Neural progenitor cell (in vitro differentiated cells): ENCODE measurements at regions not wholly inside any gene's neighbourhood (a gene's known extent, or its start where the extent isn't known, plus 50 kb on each side); places are given as distances from the start of the nearest gene placed in this dataset.

Experiments used
- DNase-seq: peaks from one replicate; pipeline ENCODE4 v3.0.0-alpha.2; 2016; ENCODE audit warnings: low spot score
- H2AFZ ChIP-seq: fragments of 200-600 bp; sonication (generic); replicated peaks from 2 replicates; pipeline ENCODE4 v1.6.1; 2016; ENCODE audit warnings: antibody characterized with exemption
- H3F3A ChIP-seq: fragments of 200-600 bp; sonication (generic); 2 replicates; pipeline ENCODE4 v1.6.1; 2016; ENCODE audit warnings: antibody characterized with exemption, low read depth
- H3K27ac ChIP-seq: fragments of 200-600 bp; sonication (generic); 2 replicates; pipeline ENCODE4 v1.5.1; 2016; ENCODE audit warnings: mild to moderate bottlenecking
- H3K27me3 ChIP-seq: fragments of 200-600 bp; sonication (generic); 2 replicates; pipeline ENCODE4 v1.6.1; 2016; ENCODE audit warnings: mild to moderate bottlenecking, moderate library complexity
- H3K36me3 ChIP-seq: fragments of 200-600 bp; sonication (generic); 2 replicates; pipeline ENCODE4 v1.5.1; 2016
- H3K4me1 ChIP-seq: fragments of 200-600 bp; sonication (generic); 2 replicates; pipeline ENCODE4 v1.6.1; 2016; ENCODE audit warnings: mixed run types
- H3K4me2 ChIP-seq: fragments of 200-600 bp; sonication (generic); 2 replicates; pipeline ENCODE4 v1.6.1; 2016
- H3K4me3 ChIP-seq: fragments of 200-600 bp; sonication (generic); 2 replicates; pipeline ENCODE4 v1.5.1; 2016
- H3K79me2 ChIP-seq: fragments of 200-600 bp; sonication (generic); 2 replicates; pipeline ENCODE4 v1.6.1; 2016; ENCODE audit warnings: low read depth
- H3K9ac ChIP-seq: fragments of 200-600 bp; sonication (generic); 2 replicates; pipeline ENCODE4 v1.6.1; 2016
- H3K9me3 ChIP-seq: fragments of 200-600 bp; sonication (generic); 2 replicates; pipeline ENCODE4 v1.5.1; 2016; ENCODE audit warnings: low read depth
- H4K20me1 ChIP-seq: fragments of 200-600 bp; sonication (generic); 2 replicates; pipeline ENCODE4 v1.6.1; 2016; ENCODE audit warnings: low read depth
- H3K27ac Mint-ChIP-seq: 3 replicates; pipeline ENCODE4 v1.8.0; 2021; ENCODE audit warnings: mixed read lengths
- H3K27me3 Mint-ChIP-seq: 2 replicates; pipeline ENCODE4 v1.8.0; 2022; ENCODE audit warnings: low read depth, mild to moderate bottlenecking, inconsistent platforms, moderate library complexity, mixed read lengths; ENCODE audit not compliant: insufficient read depth
- H3K36me3 Mint-ChIP-seq: 3 replicates; pipeline ENCODE4 v1.8.0; 2021; ENCODE audit warnings: mixed read lengths
- H3K4me1 Mint-ChIP-seq: 3 replicates; pipeline ENCODE4 v1.8.0; 2021; ENCODE audit warnings: mixed read lengths
- H3K4me3 Mint-ChIP-seq: 3 replicates; pipeline ENCODE4 v1.8.0; 2021; ENCODE audit warnings: mild to moderate bottlenecking, moderate library complexity, mixed read lengths
- H3K9me3 Mint-ChIP-seq: 3 replicates; pipeline ENCODE4 v1.8.0; 2020; ENCODE audit warnings: mixed read lengths
- CTCF ChIP-seq: fragments of 200-600 bp; sonication (generic); IDR thresholded peaks from 2 replicates; pipeline ENCODE4 v1.5.1; 2017; ENCODE audit warnings: antibody characterized with exemption, mild to moderate bottlenecking
- EZH2 ChIP-seq: fragments of 200-600 bp; sonication (generic); IDR thresholded peaks from 2 replicates; pipeline ENCODE4 v1.6.1; 2017; ENCODE audit warnings: antibody characterized with exemption, mild to moderate bottlenecking, moderate library complexity
- EZH2phosphoT487 ChIP-seq: fragments of 200-600 bp; sonication (generic); IDR thresholded peaks from 2 replicates; pipeline ENCODE4 v1.6.1; 2017; ENCODE audit warnings: antibody characterized with exemption

GRCh38 chr1:208433086-208433485 is 188.9 kb upstream of the PLXNA2 start:
- TF ChIP-seq EZH2phosphoT487 (no peak), EZH2 (no peak), CTCF (no peak)
- no peak overlapping the region for H2AFZ ChIP-seq
- H3K4me1 ChIP-seq: peaks cover 43% of the 10 kb centered on the region
- Mint-ChIP-seq H3K36me3 (no peaks in the 10 kb centered on the region), H3K27ac (no peak overlapping the region), H3K27me3 (peaks cover 3% of the 10 kb centered on the region), H3K9me3 (no peaks in the 10 kb centered on the region), H3K4me3 (no peak overlapping the region), H3K4me1 (peaks cover 33% of the 10 kb centered on the region)
- H3K4me3 ChIP-seq: no peak overlapping the region
- peak overlapping the region; percentile 30 for H3K4me2 ChIP-seq
- H3F3A ChIP-seq: peaks cover 20% of the 10 kb centered on the region
- H4K20me1 ChIP-seq: no peaks in the 10 kb centered on the region
- H3K9me3 ChIP-seq: no peaks in the 10 kb centered on the region
- no peaks in the 10 kb centered on the region for H3K27me3 ChIP-seq
- peak; percentile 47 for DNase-seq
- no peak overlapping the region for H3K9ac ChIP-seq
- H3K79me2 ChIP-seq: no peaks in the 10 kb centered on the region
- H3K36me3 ChIP-seq: no peaks in the 10 kb centered on the region
- H3K27ac ChIP-seq: no peak overlapping the region

DNA sequence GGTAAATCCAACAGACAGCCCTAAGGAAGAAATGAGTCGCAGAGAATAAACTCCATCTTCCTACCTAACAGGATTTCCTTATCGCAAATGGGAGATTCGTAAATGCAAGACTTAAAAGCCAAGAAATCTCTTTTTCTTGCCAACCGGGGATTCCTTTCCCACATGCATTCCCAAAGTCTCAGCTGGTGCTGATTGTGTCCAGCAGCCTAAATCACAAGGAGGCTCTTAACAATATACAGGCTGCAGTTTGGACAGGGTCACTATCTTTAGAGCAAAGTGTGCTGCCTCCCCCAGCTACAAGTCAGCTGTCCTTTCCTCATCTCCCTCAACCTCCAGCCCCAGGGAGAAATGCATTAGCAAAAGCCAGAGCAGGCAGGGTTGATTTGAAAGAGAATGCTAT is 189.8 kb upstream of the PLXNA2 start:
- H3K4me1 Mint-ChIP-seq: peaks cover 33% of the 10 kb centered on the region

DNA sequence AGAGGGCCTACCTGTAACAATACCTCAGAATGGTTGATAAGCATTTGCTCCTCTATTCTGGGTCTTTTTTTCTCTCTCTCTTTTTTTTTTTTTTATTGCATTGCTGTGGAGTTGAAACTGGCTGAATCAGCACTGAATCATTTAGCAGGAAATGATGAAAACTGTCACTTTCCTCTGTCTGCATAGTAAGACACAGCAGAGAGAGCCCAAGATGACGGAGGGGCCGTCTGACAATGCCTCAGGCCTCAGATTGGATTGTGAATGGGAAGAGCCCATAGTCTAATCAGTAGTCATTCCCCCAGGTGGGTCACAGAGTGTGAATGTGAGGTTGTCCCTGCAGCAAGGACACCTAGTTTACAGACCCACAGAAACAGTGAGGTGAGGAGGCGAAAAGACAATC is 193.2 kb upstream of the PLXNA2 start:
- no peak overlapping the region for H3K27ac Mint-ChIP-seq
- H3K4me3 Mint-ChIP-seq: no peak overlapping the region
- H3K4me1 Mint-ChIP-seq: peaks cover 16% of the 10 kb centered on the region
- Histone ChIP-seq H3K79me2 (no peaks in the 10 kb centered on the region), H3K27me3 (no peaks in the 10 kb centered on the region), H3K9ac (no peak overlapping the region), H3K36me3 (no peaks in the 10 kb centered on the region), H4K20me1 (no peaks in the 10 kb centered on the region), H3K27ac (no peak overlapping the region), H3K4me2 (no peak overlapping the region), H2AFZ (no peak overlapping the region), H3F3A (peaks cover 7% of the 10 kb centered on the region), H3K4me1 (peaks cover 30% of the 10 kb centered on the region), H3K9me3 (no peaks in the 10 kb centered on the region), H3K4me3 (no peak overlapping the region)
- H3K27me3 Mint-ChIP-seq: peaks cover 5% of the 10 kb centered on the region
- H3K36me3 Mint-ChIP-seq: no peaks in the 10 kb centered on the region
- DNase-seq: no peak
- H3K9me3 Mint-ChIP-seq: peaks cover 17% of the 10 kb centered on the region
- TF ChIP-seq EZH2 (no peak), EZH2phosphoT487 (no peak), CTCF (no peak)

More for the DNA sequence above, 189.8 kb upstream of the PLXNA2 start:
- no peak for DNase-seq
- peak overlapping the region; percentile 14 for H2AFZ ChIP-seq
- H3K27ac ChIP-seq: no peak overlapping the region
- H3K9ac ChIP-seq: no peak overlapping the region
- H3F3A ChIP-seq: peaks cover 20% of the 10 kb centered on the region
- no peak overlapping the region for H3K4me3 Mint-ChIP-seq
- no peak overlapping the region for H3K4me3 ChIP-seq
- H3K27ac Mint-ChIP-seq: no peak overlapping the region
- H3K9me3 ChIP-seq: no peaks in the 10 kb centered on the region
- peak overlapping the region; percentile 30 for H3K4me2 ChIP-seq
- no peaks in the 10 kb centered on the region for H3K9me3 Mint-ChIP-seq
- no peaks in the 10 kb centered on the region for H4K20me1 ChIP-seq
- no peaks in the 10 kb centered on the region for H3K79me2 ChIP-seq
- H3K27me3 Mint-ChIP-seq: peaks cover 3% of the 10 kb centered on the region
- TF ChIP-seq EZH2 (no peak), EZH2phosphoT487 (no peak), CTCF (no peak)
- no peaks in the 10 kb centered on the region for H3K36me3 ChIP-seq
- H3K4me1 ChIP-seq: peaks cover 43% of the 10 kb centered on the region
- no peaks in the 10 kb centered on the region for H3K27me3 ChIP-seq
- H3K36me3 Mint-ChIP-seq: no peaks in the 10 kb centered on the region
